Fibroblast of skin of left quadriceps (primary cell): ENCODE measurements at regions not wholly inside any gene's neighbourhood (a gene's known extent, or its start where the extent isn't known, plus 50 kb on each side); places are given as distances from the start of the nearest gene placed in this dataset.

Experiments
- DNase-seq, 2 experiments: peaks; one replicate each; pipeline ENCODE4 v3.0.0-alpha.2; 2013; ENCODE audit warnings: low read depth in 2 of 2

GRCh38 chr17:72497915-72498314, 377.1 kb downstream of the SOX9 start:
- no peak for DNase-seq

DNA sequence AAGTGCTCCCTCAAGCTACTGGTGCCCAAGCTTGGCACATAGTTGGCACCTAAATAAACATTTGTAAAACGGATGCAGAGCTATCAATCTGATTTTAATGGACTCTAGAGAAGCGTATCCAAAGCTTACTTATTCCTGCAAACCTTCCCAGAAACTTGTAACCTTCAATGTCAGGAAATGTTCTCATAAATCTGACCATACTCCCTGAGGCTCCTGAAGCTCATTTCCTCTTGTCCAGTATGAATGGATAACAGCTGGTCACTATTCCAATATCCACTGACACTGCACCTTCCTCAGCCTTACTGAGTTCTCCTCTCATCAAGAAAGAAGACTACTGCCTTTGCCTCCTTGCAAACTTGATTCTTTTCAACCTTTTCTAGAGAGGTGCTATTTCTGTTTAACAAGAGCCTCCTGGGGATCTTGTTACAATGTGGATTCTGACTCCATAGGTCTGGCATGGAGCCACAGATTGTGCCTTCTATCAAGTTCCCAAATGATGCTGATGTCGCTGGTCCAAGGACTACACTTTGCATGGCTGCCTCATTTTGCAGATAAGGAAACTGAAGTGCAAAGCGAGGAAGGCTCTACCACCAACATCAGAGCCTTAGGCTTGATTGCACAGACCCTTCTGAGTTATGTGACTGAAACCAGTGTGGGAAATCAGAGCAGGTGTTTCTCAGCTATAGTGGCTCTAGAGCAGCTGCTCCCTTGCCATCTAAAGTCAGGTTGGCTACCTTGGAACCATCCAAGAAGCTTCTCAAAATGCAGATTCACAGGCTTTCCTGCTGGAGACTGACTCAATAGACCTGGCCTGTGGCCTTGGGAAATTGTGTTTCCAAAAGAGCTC, 377.8 kb downstream of the SOX9 start:
- DNase-seq = no peak

GRCh38 chr17:72501404-72502370, 380.9 kb downstream of the SOX9 start:
- DNase-seq = no peak

- DNase-seq = peak; percentile 36 to 40
Measured at GRCh38 chr17:72502371-72503341, 381.8 kb downstream of the SOX9 start.

DNA sequence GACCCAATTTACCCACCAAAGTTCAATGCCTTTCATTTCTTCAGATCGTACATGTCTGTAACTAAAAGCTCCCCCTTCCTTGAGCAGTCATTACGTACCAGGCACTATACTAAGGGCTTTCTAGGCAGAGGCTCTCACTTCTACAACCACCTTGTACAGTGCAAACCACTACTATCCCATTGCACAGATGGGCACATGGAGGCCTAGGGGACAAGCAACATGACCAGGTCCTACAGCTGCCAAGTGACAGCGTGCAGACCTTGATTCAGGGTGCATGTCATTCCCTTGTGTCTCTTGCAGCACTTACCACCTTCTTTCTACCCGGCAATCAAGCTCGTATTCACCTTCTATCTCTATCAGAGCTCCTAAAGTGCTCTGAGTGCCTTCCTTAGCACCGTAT, 382.7 kb downstream of the SOX9 start:
- no peak for DNase-seq

GRCh38 chr17:72504783-72505182, 384.0 kb downstream of the SOX9 start:
- DNase-seq = no peak

GRCh38 chr17:72506773-72507172, 386.0 kb downstream of the SOX9 start:
- DNase-seq = peak; percentile 34 to 35

DNA sequence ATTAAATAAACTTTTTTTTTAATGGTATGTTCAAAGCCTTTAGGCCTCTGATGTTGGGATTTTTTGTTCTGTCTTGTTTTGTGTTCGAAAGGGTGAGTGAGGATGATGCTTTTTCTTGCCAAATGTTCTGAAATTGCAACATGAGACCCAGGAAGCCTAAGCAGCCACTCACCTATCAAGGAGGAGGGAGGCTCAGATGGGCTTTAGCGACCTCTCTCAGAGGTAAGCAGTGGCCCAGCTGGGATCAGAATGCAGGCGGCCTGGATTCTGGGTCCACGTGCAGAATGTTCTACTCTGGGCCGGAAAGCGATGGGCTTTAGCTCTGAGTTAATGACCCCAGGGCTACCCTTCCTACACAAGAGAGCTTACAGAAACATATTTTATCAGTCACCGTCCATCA, 386.6 kb downstream of the SOX9 start:
- no peak for DNase-seq

GRCh38 chr17:72510351-72511016, 389.7 kb downstream of the SOX9 start:
- DNase-seq = no peak

GRCh38 chr17:72511242-72511641, 390.4 kb downstream of the SOX9 start:
- DNase-seq = no peak

DNA sequence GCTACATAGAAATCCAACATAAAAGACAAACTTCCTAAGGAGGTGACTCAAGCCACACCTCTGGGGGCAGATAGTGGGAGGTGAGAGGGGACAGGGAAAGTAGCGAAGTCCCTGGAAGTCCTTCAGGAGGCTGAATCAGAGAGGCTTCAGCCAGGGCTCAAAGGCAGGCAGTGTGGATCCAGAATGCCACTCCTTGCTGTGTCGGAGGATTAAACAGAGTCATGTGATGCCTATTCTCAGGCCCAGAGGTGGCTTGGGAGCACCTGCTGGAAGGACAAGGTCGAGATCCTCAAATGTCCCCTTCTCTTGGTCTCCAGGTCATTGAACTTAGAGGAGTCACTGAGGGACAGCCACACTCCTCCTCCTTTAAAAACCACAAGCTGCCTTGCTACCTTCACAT, 391.1 kb downstream of the SOX9 start:
- DNase-seq = no peak

GRCh38 chr17:72512649-72513556, 392.1 kb downstream of the SOX9 start:
- no peak for DNase-seq

DNA sequence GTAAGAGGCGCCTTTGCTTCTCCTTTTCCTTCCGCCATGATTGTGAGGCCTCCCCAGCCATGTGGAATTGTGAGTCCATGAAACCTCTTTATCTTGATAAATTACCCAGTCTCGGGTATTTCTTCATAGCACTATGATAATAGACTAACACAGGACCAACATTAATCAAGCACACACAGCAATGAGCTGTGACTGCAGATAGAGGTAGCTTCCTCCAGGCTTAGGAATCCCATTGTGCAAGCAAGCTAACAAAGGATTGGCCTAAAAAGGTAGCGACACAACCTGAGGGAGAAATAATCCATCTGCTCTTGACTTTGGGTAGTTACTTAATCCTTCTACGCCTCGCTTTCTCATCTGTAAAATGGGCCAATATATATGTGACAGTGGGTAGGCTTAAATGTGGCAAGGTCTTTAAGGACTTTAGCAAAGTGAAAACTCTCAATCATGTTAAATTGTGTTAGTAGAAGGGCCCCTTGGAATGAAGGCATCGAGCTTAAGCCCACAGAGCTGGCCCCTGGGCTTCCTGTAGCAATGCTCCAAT, 393.6 kb downstream of the SOX9 start:
- no peak for DNase-seq

DNA sequence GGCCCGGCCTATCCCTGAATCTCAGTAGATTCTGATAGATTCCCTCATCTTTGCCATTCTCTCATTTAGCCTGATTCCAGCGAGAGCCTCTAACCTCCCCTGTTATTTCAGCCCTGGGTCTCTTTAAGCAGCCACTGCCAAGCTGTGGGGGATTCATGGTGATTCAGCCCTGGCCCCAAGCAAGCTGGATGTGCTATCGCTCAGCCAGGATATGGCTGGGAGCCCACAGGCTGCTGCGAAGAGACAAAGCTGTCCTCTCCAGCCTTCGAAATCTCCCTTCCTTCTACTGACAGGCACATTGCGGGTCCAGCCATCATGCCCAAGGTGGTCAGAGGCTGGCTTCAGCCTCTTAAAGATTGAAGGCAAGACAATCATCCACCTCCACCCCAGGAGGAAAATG, 394.1 kb downstream of the SOX9 start:
- DNase-seq = peak; percentile 26 to 29

DNA sequence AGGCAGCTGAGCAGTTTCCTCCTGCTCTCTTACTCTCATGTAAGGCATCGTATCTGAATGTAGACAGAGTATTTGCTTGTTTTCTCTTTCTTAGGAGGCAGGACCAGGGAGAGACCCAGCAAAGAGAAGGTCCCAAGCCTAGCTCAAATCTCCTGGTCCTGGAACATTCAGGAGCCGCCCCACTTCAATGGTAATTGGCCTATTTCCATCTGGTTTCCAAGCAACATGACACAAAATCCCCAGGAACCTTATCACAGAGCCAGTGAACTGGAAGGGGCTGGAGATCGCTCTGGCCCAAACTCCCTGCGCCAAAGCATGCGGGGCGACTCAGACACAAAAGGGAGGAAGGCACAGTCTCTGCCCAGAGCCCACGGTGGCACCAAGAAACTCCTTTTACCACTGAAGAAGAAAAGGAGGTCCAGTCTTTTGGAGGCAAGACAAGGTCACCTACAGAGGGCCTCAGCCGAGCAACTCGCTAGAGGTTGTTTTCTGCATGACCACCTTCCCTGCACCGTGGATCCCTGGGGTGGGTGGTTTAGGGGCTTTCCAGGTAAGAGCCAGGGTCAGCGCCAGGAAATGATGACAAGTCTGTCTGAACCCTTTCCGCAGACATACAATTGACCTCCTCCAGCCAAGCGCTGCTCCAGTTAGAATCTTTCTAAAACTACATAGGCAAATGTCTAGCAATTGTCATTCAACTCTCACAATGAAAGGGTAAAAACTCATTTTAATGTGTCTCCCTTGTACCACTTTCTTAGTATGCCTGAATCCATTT, 394.7 kb downstream of the SOX9 start:
- no peak for DNase-seq

DNA sequence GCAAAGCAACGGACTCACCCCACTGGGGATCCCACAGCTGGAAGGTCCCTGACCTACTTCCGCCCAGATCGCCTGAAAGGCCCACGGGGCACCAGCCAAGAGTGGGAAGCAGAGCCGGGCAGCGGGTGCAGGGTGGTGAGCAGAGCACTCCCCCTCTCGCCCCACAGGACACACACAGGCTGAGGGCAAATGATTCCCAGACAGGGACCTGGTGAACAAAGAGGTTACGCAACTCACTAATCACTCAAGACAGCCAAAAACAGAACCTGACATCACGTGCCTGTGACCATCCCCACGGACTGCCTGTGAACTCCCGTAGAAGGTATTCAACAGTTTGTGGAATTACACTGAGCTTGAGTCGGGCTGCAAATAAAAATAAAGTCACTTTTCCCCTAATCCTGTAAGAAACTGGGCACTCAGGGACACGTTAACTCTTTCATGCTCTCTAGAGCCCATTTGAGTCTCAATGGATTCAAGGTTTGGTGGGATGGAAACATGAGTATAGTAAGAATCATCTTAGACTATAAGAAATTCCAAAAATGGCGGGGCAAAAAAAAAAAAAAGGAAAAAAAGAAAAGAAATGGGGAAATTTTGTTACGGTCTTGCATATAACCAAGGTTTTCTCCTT, 396.1 kb downstream of the SOX9 start:
- no peak for DNase-seq

- no peak for DNase-seq
Measured at GRCh38 chr17:72517413-72518158, 396.8 kb downstream of the SOX9 start.
